Mononuclear cell (primary cell): ENCODE measurements at regions not wholly inside any gene's neighbourhood (a gene's known extent, or its start where the extent isn't known, plus 50 kb on each side); places are given as distances from the start of the nearest gene placed in this dataset.

Source experiments
- H3K27me3 ChIP-seq: 2 replicates; pipeline ENCODE4 v1.6.0; 2011; ENCODE audit warnings: low read length, control low read depth; ENCODE audit not compliant: insufficient read depth
- H3K4me1 ChIP-seq: 2 replicates; pipeline ENCODE4 v1.5.1; 2011; ENCODE audit warnings: mild to moderate bottlenecking, low read length, control low read depth; ENCODE audit not compliant: insufficient read depth
- H3K4me3 ChIP-seq: 2 replicates; pipeline ENCODE4 v1.5.1; 2011; ENCODE audit warnings: mild to moderate bottlenecking, low read length, moderate library complexity
- H3K9me3 ChIP-seq: 2 replicates; pipeline ENCODE4 v1.5.1; 2011; ENCODE audit warnings: low read depth, mild to moderate bottlenecking, control low read depth, low read length

DNA sequence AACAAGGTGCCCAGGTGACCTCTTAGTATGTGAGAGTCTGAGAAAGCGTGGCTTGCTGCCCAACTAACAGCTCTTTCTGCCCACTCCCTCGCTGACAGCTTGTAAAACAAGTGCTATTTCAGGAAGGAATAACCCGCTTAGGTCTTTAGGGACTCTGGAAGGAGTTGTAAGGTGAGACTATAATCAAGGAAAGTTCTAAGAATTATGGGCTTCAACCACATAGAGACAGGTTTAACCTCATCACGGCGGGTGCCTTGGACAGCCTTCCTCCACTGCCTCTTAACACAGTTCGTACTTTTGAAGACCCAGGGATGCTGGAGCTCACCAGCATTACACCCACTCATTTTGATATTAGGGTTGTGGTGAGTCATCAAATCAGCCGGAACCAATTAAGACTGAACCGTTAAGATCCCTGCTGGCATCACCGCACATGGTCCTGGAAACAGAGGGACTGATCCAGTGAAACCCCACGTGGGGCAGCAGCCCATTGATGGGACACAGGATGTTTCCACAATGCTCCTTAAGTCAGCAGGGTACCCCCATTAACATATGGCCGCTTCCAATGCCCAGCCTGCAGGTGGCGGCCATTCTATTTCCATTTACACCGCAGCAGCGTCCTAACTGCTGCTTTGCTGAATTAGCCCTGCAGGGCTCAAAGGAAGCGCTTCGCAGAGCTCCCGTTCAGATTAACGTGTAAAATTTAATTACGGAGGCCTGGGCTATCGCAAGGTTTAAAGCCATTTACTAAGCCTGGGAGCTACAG is 176.6 kb upstream of the SDK2 start:
- Histone ChIP-seq H3K9me3 (no peaks in the 10 kb centered on the region), H3K27me3 (no peaks in the 10 kb centered on the region), H3K4me1 (peaks cover 7% of the 10 kb centered on the region), H3K4me3 (no peak overlapping the region)

DNA sequence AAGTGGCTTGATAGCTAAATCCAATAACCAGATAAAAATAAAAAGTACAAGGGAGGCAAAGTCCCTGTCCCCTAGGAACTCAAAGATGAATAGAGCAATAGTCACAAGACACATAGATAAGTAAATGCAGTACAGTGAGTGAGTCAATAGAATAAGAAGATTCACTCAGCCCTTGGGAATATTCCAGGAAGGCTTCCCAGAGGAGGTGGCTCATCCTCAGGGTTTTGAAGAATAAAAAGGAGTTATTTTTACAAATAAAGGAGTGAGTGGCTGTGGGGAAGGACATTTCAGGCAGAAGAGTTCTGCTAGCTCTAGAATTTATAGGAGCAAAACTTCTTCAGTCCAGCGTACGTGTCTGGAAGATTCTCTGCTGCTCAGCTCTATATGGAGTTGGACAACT is 177.4 kb upstream of the SDK2 start:
- no peaks in the 10 kb centered on the region for H3K27me3 ChIP-seq
- H3K4me3 ChIP-seq: no peak overlapping the region
- peaks cover 15% of the 10 kb centered on the region for H3K4me1 ChIP-seq
- H3K9me3 ChIP-seq: no peaks in the 10 kb centered on the region

DNA sequence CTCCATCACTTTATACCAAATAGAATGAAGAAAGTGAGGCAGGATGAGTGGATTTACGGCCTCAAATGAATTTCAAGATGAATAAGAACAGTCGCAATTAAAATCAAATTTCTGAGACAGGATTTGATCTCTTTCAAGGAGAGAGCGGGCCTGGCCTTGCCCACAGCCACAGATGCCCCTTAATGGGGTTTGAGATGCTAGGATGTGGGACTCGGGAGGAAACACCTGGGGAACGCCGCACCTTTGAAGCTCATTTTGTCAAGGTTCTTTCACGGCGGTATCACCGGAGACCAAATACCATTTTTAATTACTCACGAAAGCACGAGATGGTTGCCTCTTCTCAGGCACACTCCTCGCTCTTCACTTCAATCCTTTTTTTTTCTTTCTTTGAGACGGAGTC is 178.1 kb upstream of the SDK2 start:
- H3K9me3 ChIP-seq: no peaks in the 10 kb centered on the region
- peaks cover 22% of the 10 kb centered on the region for H3K4me1 ChIP-seq
- H3K27me3 ChIP-seq: no peaks in the 10 kb centered on the region
- no peak overlapping the region for H3K4me3 ChIP-seq

DNA sequence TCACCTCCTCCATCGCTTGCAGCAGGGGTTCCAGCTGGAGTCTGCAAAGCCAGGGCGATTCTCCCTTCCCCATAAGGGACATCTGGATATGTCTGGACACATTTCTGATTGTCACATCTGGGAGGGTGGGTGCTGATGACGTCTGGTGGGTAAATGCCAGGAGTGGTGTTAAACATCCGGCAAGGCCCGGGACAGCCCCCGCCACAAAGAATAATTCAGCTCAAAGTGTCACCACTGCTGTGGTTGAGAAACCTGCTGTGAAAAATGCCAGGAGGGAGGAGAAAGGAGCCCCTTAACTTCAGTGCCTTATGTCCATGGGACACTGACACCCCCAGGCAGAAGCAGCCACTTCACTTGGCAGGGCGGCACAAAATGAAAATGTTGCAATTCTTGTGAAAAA is 179.4 kb upstream of the SDK2 start:
- Histone ChIP-seq H3K4me3 (no peak overlapping the region), H3K4me1 (peaks cover 32% of the 10 kb centered on the region), H3K27me3 (no peaks in the 10 kb centered on the region), H3K9me3 (no peaks in the 10 kb centered on the region)

DNA sequence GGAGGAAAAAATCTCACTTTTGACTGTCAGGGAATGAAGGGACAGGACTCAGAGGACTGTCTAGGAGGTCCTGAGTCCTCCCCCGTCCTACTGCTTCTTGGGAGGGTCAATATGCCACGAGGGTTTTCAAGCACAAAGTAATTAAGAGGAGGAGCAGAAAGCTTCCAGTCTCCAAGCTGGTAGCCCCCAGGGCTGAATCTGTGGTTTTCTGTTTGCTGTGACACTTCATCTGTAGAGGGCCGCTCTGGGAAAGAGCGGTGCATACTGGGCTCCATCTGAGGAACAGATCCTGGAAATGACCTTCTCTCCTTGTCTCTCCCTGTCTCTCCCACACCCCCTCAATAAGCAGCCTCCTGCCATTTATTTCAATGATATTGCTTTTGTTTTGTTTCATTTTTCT is 180.1 kb upstream of the SDK2 start:
- H3K27me3 ChIP-seq: no peaks in the 10 kb centered on the region

DNA sequence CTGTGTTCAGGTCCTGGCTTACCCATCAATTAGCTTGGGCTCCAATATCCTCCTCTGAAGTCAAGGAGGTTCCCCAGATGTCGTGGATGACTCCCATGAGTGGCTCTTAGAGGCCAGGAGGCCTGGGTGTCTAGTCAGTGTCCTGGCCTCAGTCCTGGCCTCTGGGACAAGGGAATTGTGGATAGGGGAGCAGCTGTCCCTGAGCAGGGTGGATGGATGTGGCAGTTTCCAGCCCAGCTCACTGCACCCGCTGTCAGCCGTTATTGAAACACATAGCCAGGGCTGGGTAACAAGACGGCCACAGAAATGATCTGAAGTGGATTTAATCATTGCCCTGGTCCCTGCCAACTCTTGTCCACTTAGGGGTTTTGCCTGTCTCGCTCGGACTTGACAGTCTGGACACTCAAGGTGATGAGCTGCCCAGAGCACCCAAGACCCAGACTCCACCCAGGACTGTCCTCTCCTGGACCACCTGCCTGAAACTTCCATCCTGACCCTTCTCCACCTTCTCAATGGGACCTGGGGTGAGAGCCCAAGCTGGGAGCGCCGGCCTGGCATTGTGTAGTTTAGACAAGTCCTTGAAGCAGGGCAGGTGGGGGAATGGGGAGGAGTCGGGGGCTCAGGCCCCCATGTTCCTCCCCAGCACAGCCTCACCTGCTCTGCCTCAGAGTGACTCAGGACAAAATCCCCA is 182.1 kb upstream of the SDK2 start:
- H3K4me1 ChIP-seq: peaks cover 51% of the 10 kb centered on the region
- H3K4me3 ChIP-seq: no peak overlapping the region
- no peaks in the 10 kb centered on the region for H3K9me3 ChIP-seq
- no peaks in the 10 kb centered on the region for H3K27me3 ChIP-seq

More for the DNA sequence above, 180.1 kb upstream of the SDK2 start:
- H3K9me3 ChIP-seq: no peaks in the 10 kb centered on the region
- H3K4me3 ChIP-seq: no peak overlapping the region
- peaks cover 36% of the 10 kb centered on the region for H3K4me1 ChIP-seq

DNA sequence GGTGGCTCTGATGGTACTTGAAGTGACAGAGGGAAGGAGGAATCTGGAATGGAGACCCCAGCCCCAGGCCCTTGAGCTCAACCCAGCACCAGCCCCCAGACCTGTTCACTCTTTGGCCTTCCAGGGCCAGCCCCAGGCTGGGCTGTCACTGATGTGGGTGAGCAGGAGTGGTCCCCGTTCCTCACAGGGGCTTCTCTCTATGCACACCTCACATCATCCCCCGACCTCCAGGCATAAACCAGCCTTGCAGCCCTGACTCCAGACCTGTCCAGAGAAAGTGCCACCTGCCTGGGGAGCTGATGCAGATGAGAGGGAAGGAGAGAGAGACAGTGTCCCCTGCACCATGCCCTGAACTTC is 182.6 kb upstream of the SDK2 start:
- Histone ChIP-seq H3K9me3 (no peaks in the 10 kb centered on the region), H3K4me1 (peaks cover 57% of the 10 kb centered on the region), H3K4me3 (no peak overlapping the region), H3K27me3 (no peaks in the 10 kb centered on the region)

DNA sequence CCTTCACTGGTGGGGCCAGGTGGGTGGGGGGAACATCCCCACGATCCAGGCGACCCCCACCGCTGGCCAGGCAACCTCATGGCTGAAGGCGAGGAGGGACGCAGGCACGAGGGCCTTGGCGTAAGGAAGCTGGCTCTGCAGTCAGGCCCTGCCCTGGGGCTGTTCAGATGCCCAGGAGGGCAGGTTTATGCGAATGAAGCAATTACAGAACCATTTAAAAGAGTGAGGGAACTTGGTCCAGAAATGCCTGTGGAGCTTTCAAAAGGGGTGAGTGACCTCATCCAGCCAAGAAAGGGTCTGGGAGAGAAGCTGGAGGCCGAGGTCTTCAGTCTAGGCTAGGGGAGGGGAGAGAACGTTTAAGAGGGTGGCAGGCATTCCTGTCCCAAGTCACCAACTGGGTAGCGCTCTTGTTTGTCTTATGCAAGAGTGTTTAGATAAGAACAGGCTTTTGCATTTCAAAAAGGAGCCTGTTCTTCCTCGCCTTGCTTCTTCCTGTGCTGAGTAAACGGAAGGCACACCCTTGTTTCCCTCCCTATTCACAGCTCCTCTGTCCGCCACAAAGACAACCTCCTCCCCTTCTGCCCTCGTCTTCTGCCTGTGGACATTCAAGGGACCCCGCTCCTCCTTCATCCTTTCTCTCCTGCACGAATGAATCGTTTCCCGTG is 183.5 kb upstream of the SDK2 start:
- Histone ChIP-seq H3K4me3 (no peak overlapping the region), H3K4me1 (peaks cover 61% of the 10 kb centered on the region), H3K27me3 (no peaks in the 10 kb centered on the region), H3K9me3 (no peaks in the 10 kb centered on the region)

DNA sequence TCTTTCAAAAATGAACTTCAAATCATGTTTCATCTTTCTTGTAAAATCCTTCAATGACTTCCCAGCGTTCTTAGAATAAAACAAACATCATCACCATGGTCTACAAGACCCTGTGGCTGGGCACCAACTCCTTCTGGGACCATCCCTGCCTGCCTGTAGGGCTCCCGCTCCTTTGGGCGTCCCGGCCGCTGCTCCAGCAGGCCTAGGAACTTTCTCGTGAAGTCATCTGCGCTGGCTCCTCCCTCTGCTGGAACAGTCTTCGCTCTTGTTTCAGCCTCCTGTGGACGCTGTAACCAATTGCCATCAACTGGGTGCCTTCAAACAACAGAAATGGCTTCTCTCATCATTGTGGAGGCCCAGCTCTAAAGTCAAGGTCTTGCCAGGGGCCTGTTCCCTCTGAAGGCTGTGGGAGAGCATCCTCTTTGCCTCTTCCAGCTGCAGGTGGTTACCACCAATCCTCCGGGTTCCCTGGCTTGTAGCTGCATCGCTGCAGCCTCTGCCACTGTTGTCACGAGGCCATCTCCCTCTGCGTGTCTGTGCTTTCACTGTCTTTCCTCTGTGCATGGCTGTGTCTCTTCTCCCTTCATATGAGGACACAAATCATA is 185.5 kb upstream of the SDK2 start:
- Histone ChIP-seq H3K9me3 (no peaks in the 10 kb centered on the region), H3K4me1 (peaks cover 57% of the 10 kb centered on the region), H3K4me3 (no peak overlapping the region), H3K27me3 (peaks cover 2% of the 10 kb centered on the region)

DNA sequence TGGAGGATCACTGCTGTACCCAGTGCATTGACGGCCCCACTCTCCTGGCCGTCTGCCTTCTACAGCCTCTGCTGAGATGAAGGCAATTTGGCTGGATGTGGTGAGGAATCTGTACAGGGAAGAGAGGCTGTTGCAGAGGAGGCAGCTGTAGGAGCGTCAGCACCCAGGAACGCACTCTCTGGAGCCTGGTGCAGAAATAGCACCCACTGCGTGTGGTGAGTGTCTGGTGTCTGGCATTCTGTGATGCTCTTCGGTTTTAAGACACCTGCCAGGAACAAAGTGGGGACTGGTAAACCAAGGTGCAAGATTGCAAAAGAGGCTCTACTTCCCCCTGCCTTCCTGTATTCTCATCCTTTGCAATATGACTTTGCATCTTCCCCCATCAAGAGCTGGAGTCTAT is 187.5 kb upstream of the SDK2 start:
- no peaks in the 10 kb centered on the region for H3K9me3 ChIP-seq
- no peak overlapping the region for H3K4me3 ChIP-seq
- peaks cover 59% of the 10 kb centered on the region for H3K4me1 ChIP-seq
- H3K27me3 ChIP-seq: peaks cover 7% of the 10 kb centered on the region

DNA sequence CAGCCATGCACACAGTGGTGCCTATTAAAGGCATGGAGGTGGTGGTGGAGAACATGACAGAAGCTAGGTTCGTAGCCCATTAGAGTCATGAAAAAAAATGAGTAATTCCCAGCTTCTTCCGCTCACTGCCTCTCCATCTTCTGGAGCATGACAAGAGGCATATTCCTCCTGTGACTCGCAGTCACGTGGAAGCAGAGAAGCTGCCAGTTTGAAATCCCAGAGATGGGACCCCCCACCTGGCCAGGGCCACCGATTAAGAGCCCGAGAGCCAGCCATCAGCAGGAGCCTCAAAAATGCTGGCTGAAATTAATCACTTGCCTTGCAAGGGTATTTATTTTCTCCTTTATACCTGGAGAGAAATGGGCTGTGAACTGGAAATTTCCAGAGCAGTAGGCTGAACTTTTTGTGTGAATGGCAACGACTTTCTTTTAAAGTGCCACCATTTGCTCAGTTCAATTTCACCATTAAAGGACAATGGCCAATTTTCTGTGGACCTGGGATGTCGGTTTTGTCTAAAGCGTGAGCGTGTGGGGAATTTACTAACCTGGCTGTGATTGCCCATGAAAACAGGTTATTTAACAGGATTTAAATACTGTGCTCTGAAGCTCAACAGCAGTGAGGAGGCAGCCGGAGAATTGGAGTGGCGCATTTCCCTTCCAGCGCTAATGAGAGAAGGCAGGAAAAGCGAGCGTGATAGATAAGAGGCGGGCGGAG is 189.7 kb upstream of the SDK2 start:
- Histone ChIP-seq H3K4me3 (no peak overlapping the region), H3K9me3 (no peaks in the 10 kb centered on the region), H3K27me3 (peaks cover 7% of the 10 kb centered on the region), H3K4me1 (peaks cover 36% of the 10 kb centered on the region)

DNA sequence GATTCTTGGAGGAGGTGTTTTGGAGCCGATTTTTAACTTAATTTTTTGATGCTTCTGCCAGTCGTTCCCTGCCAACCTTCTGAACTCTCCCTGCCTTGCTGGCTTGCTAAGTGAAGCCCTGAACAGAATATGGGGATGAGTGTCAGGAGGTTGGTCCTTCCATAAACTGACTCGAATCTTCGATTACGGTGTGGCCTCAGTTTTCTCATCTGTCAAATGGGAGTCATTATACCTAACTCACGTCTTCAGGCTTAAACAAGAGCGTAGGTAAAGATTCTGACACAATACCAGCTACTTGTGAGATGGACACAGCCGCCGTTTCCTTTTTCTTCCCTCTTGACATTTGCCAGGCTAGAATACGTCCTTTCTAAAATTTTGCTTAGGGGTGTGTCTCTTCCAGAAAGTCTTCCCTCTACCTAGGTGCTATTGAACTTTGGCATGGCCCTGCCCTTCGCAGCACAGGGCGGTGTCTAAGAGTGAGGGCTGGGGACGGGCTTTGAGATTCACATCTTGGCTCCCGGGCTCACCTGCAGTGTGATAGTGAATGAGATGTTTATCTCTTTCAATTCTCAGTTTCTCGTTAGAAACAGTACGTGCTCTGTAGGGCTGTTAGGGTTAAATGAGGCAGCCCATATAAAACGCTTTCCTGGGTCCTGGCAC is 190.6 kb upstream of the SDK2 start:
- Histone ChIP-seq H3K4me1 (peaks cover 30% of the 10 kb centered on the region), H3K9me3 (no peaks in the 10 kb centered on the region), H3K27me3 (peaks cover 7% of the 10 kb centered on the region), H3K4me3 (no peak overlapping the region)

DNA sequence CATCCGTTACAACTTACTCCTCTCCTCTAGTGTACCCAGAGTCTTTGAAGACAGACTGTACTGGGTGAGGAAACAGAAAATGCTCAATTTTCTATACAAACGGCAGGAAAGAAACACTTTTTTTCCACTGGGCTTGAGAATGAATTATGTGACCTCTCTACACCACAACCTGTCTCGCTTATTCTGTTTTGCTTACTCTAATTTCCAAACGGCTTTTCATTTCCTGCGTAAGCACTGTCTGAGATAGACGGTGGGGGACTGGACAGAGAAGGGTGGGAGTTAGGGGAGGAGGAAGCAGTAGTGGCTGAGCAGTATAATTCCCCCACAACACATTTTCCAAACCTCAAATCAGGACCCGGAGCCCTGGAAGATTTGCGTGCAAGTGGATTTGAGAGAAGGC is 191.4 kb upstream of the SDK2 start:
- Histone ChIP-seq H3K9me3 (no peaks in the 10 kb centered on the region), H3K27me3 (peaks cover 7% of the 10 kb centered on the region), H3K4me3 (no peak overlapping the region), H3K4me1 (peaks cover 22% of the 10 kb centered on the region)

DNA sequence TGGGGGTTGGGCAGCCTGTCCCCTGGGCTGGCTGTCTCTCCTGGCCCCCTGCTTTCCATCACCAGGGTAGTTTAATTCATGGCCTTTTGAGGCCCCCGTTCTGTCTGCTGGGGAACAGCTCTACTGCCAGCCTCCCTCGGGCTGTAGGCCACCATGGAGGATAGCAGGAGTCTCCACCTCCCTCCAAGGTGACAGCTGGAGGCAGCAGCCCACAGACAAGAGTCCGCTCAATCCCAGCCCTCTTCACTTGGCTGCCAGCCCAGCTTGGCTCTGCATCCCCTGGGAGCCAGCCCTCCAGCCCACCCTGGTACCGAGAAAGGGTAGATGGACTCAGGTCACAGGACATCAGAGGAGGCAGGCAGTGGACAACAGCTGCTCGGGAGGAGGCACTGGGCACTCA is 194.6 kb upstream of the SDK2 start:
- Histone ChIP-seq H3K4me3 (no peak overlapping the region), H3K4me1 (peaks cover 9% of the 10 kb centered on the region), H3K27me3 (peaks cover 7% of the 10 kb centered on the region), H3K9me3 (no peaks in the 10 kb centered on the region)
